HEK293 (cell line): ENCODE measurements at regions not wholly inside any gene's neighbourhood (a gene's known extent, or its start where the extent isn't known, plus 50 kb on each side); places are given as distances from the start of the nearest gene placed in this dataset.

Experiments
- CTCF ChIP-seq: fragments of 450-650 bp; formaldehyde crosslinking; IDR thresholded peaks from 2 replicates; pipeline ENCODE4 v1.5.1; 2016; ENCODE audit warnings: missing biosample characterization, missing genetic modification characterization
- GLIS2 ChIP-seq: fragments of 450-650 bp; formaldehyde crosslinking; IDR thresholded peaks from 2 replicates; pipeline ENCODE4 v1.5.1; 2016; ENCODE audit warnings: missing biosample characterization, missing genetic modification characterization
- INSM2 ChIP-seq: fragments of 450-650 bp; formaldehyde crosslinking; IDR thresholded peaks from 2 replicates; pipeline ENCODE4 v1.5.1; 2016; ENCODE audit warnings: missing biosample characterization, missing genetic modification characterization
- KLF10 ChIP-seq: fragments of 450-650 bp; IDR thresholded peaks from 2 replicates; pipeline ENCODE4 v1.5.1; 2018; ENCODE audit warnings: missing biosample characterization, mild to moderate bottlenecking, missing genetic modification characterization
- KLF9 ChIP-seq: fragments of 450-650 bp; formaldehyde crosslinking; IDR thresholded peaks from 2 replicates; pipeline ENCODE4 v1.5.1; 2016; ENCODE audit warnings: missing biosample characterization, missing genetic modification characterization, low read depth
- MYNN ChIP-seq: fragments of 450-650 bp; formaldehyde crosslinking; IDR thresholded peaks from 2 replicates; pipeline ENCODE4 v1.5.1; 2016; ENCODE audit warnings: missing biosample characterization, missing genetic modification characterization, borderline replicate concordance
- ZBTB44 ChIP-seq: fragments of 450-650 bp; IDR thresholded peaks from 2 replicates; pipeline ENCODE4 v1.5.1; 2018; ENCODE audit warnings: missing biosample characterization, mild to moderate bottlenecking, missing genetic modification characterization
- ZNF114 ChIP-seq: fragments of 450-650 bp; formaldehyde crosslinking; IDR thresholded peaks from 2 replicates; pipeline ENCODE4 v1.5.0; 2017; ENCODE audit warnings: missing biosample characterization, missing genetic modification characterization
- ZNF174 ChIP-seq: fragments of 450-650 bp; formaldehyde crosslinking; IDR thresholded peaks from 2 replicates; pipeline ENCODE4 v1.5.0; 2017; ENCODE audit warnings: missing biosample characterization, mild to moderate bottlenecking, missing genetic modification characterization
- ZNF398 ChIP-seq: fragments of 450-650 bp; formaldehyde crosslinking; IDR thresholded peaks from 2 replicates; pipeline ENCODE4 v1.5.1; 2017; ENCODE audit warnings: missing biosample characterization, missing genetic modification characterization
- ZNF558 ChIP-seq: fragments of 450-650 bp; formaldehyde crosslinking; IDR thresholded peaks from 2 replicates; pipeline ENCODE4 v1.5.1; 2016; ENCODE audit warnings: missing biosample characterization, missing genetic modification characterization
- ZNF76 ChIP-seq: fragments of 450-650 bp; formaldehyde crosslinking; IDR thresholded peaks from 2 replicates; pipeline ENCODE4; 2016; ENCODE audit warnings: low read depth, missing biosample characterization, missing genetic modification characterization, borderline replicate concordance

- TF ChIP-seq ZNF114 (tag by site-specific recombination) (no peak), CTCF (tag by site-specific recombination) (no peak), MYNN (tag by site-specific recombination) (no peak), INSM2 (no peak), KLF10 (no peak), ZNF558 (tag by site-specific recombination) (no peak), KLF9 (tag by site-specific recombination) (no peak), ZNF76 (no peak), GLIS2 (tag by site-specific recombination) (no peak), ZBTB44 (tag by site-specific recombination) (no peak), ZNF174 (tag by site-specific recombination) (no peak), ZNF398 (no peak)
These were observed 108.8 kb downstream of the ACKR3 start for GRCh38 chr2:236678307-236678975.
